ENCODE measurements at regions not wholly inside any gene's neighbourhood (a gene's known extent, or its start where the extent isn't known, plus 50 kb on each side); places are given as distances from the start of the nearest gene placed in this dataset.

DNA sequence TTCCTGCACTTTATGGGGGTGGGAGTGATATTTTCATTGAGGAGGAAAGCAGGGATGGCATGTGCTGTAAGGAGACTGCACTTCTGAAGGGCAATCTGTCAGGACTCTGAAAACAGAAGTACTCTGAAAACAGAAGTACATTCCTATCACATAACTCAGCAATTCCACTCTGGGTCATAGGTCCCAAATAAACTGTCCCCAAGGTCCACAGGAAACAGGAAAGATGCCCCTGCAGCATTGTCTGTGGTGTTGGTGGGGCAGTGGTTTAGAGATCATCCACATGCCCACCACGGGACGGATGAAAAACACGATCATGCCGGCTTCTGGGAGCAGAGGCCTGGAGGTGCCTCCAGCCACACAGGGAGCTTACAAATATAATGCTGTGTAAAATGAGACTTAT, 150.3 kb downstream of the OTOR start:
- intact Hi-C loops (cut with DNase I; ENCODE audit: low total_unique reads), result no loop called here
- Histone ChIP-seq H3K36me3 (no peaks in the 10 kb centered on the region), H3K9me3 (no peaks in the 10 kb centered on the region), H3K27ac (no peak overlapping the region), H3K4me1 (no peaks in the 10 kb centered on the region), H3K27me3 (no peaks in the 10 kb centered on the region), H3K4me3 (no peak overlapping the region)
- TF ChIP-seq, protein P1, sequence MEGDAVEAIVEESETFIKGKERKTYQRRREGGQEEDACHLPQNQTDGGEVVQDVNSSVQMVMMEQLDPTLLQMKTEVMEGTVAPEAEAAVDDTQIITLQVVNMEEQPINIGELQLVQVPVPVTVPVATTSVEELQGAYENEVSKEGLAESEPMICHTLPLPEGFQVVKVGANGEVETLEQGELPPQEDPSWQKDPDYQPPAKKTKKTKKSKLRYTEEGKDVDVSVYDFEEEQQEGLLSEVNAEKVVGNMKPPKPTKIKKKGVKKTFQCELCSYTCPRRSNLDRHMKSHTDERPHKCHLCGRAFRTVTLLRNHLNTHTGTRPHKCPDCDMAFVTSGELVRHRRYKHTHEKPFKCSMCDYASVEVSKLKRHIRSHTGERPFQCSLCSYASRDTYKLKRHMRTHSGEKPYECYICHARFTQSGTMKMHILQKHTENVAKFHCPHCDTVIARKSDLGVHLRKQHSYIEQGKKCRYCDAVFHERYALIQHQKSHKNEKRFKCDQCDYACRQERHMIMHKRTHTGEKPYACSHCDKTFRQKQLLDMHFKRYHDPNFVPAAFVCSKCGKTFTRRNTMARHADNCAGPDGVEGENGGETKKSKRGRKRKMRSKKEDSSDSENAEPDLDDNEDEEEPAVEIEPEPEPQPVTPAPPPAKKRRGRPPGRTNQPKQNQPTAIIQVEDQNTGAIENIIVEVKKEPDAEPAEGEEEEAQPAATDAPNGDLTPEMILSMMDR (IDR thresholded peaks at IDR 0.05), result no peak
- TF ChIP-seq POLR2A (IDR thresholded peaks at IDR 0.05) (no peak), EP300 (IDR thresholded peaks at IDR 0.05) (no peak), POLR2AphosphoS5 (IDR thresholded peaks at IDR 0.05) (no peak)
- DNase-seq, result no peak
- 78 to 90% (median 89%) methylated on average over 4 of the region's 4 CpGs for WGBS, 5 donors

DNA sequence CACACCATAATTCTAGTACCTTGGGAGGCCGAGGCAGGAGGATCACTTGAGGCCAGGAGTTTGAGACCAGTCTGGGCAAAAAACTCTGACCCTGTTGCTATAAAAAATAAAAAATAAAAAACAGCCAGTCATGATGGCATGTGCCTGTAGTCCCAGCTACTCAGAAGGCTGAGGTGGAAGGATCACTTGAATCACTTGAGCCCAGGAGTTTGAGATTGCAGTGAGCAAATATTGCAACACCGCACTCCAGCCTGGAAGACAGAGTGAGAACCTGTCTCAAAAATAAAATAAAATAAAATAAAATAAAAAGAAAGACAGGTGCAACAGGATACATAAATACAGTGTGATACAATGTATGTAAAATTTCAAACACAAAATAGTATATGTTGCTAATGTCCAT, 154.5 kb downstream of the OTOR start:
- intact Hi-C loops (cut with DNase I; ENCODE audit: low total_unique reads), result no loop called here
- TF ChIP-seq, protein P1 (IDR thresholded peaks at IDR 0.05), result no peak
- TF ChIP-seq EP300 (IDR thresholded peaks at IDR 0.05), result no peak
- no peak for TF ChIP-seq POLR2A (IDR thresholded peaks at IDR 0.05)
- TF ChIP-seq POLR2AphosphoS5 (IDR thresholded peaks at IDR 0.05), result no peak
- no peaks in the 10 kb centered on the region for H3K36me3 ChIP-seq
- H3K9me3 ChIP-seq, result no peaks in the 10 kb centered on the region
- H3K4me1 ChIP-seq, result no peaks in the 10 kb centered on the region
- H3K27ac ChIP-seq, result no peak overlapping the region
- 66 to 81% (median 72%) methylated on average over 2 of the region's 2 CpGs for WGBS, 5 donors
- DNase-seq, result no peak
- no peaks in the 10 kb centered on the region for H3K27me3 ChIP-seq
- no peak overlapping the region for H3K4me3 ChIP-seq

DNA sequence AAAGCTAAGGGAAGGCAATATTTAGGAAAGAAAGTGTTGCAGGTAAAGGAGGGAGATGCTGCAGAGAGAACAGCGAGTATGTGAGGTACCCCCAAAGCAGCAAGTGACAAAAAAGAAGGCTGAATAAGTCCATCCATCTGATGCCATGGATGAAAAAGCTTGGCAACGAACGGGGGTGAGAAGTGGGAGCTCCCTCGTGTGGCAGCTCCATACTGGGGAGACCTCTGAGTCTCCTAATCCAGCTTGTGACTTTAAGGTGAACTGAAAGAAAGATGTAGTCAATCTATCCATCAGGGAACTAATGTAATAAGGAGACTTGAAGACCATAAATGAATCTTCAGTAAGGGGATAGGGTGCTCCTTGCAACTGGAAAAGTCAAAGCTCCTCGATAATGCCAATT, 156.6 kb downstream of the OTOR start:
- H3K9me3 ChIP-seq, result no peaks in the 10 kb centered on the region
- intact Hi-C loops (cut with DNase I; ENCODE audit: low total_unique reads), result no loop called here
- no peak for DNase-seq
- TF ChIP-seq EP300 (IDR thresholded peaks at IDR 0.05), result no peak
- no peak for TF ChIP-seq POLR2AphosphoS5 (IDR thresholded peaks at IDR 0.05)
- TF ChIP-seq, protein P1 (IDR thresholded peaks at IDR 0.05), result no peak
- TF ChIP-seq POLR2A (IDR thresholded peaks at IDR 0.05), result no peak
- WGBS, 5 donors, result 46 to 66% (median 50%) methylated on average over 5 of the region's 5 CpGs
- no peak overlapping the region for H3K4me3 ChIP-seq
- no peak overlapping the region for H3K27ac ChIP-seq
- H3K4me1 ChIP-seq, result no peaks in the 10 kb centered on the region
- no peaks in the 10 kb centered on the region for H3K27me3 ChIP-seq
- H3K36me3 ChIP-seq, result no peaks in the 10 kb centered on the region

DNA sequence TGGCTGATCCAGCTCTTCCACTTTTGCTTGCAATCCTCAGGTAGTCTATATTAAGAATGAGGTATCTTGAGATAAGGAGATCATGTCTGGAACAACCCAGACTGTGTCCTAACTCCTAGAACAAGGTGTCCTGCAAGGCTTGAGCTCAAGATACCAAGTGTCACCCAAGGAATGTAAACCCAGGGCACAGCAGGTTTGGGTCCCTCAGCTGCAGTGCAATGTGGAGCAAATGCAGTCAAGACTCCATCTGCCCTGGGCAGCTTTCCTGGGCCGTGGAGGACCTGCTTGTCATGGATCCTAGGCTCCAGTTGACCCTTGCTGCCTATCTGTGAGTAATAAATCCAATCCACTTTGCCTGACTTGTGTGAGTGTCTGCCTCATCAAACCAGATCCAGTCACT, 166.1 kb downstream of the OTOR start:
- Histone ChIP-seq H3K27ac (no peak overlapping the region), H3K9me3 (peaks cover 0 to 16% (median 10%) of the 10 kb centered on the region in 4 donors), H3K27me3 (no peaks in the 10 kb centered on the region), H3K4me1 (no peaks in the 10 kb centered on the region), H3K36me3 (no peaks in the 10 kb centered on the region), H3K4me3 (no peak overlapping the region)
- intact Hi-C loops (cut with DNase I; ENCODE audit: low total_unique reads), result no loop called here
- 50 to 88% (median 66%) methylated on average over 1 of the region's 1 CpG for WGBS, 5 donors
- TF ChIP-seq EP300 (IDR thresholded peaks at IDR 0.05), result no peak
- TF ChIP-seq POLR2A (IDR thresholded peaks at IDR 0.05), result no peak
- TF ChIP-seq, protein P1 (IDR thresholded peaks at IDR 0.05), result no peak
- no peak for TF ChIP-seq POLR2AphosphoS5 (IDR thresholded peaks at IDR 0.05)
- DNase-seq, result no peak

All from stomach (tissue), 8 donors.